Spinal cord (tissue), 9 donors: ENCODE measurements at regions not wholly inside any gene's neighbourhood (a gene's known extent, or its start where the extent isn't known, plus 50 kb on each side); places are given as distances from the start of the nearest gene placed in this dataset.

Experiments
- DNase-seq, 6 donors: peaks; one replicate each; pipeline versions ENCODE4 v3.0.0 to v3.0.0-alpha.2; 2013 to 2015; ENCODE audit warnings: low spot score in 6 of 6, low read depth in 4 of 6
- H3K27ac ChIP-seq: one replicate; pipeline ENCODE4 v1.5.1; 2013; ENCODE audit warnings: low read depth, low read length, control low read depth
- H3K27me3 ChIP-seq: one replicate; pipeline ENCODE4 v1.6.1; 2013; ENCODE audit warnings: low read length; ENCODE audit not compliant: control insufficient read depth, insufficient read depth
- H3K36me3 ChIP-seq: one replicate; pipeline ENCODE4 v1.6.1; 2013; ENCODE audit warnings: low read length; ENCODE audit not compliant: control insufficient read depth, insufficient read depth
- H3K4me1 ChIP-seq: one replicate; pipeline ENCODE4 v1.6.1; 2013; ENCODE audit warnings: low read length; ENCODE audit not compliant: control insufficient read depth, insufficient read depth
- H3K4me3 ChIP-seq: one replicate; pipeline ENCODE4 v1.5.1; 2013; ENCODE audit warnings: low read depth, low read length, control low read depth
- H3K9me3 ChIP-seq: one replicate; pipeline ENCODE4 v1.6.1; 2013; ENCODE audit warnings: low read length; ENCODE audit not compliant: control insufficient read depth, insufficient read depth
- WGBS: methylation state at CpG from one replicate; pipeline ENCODE4 v1.1.5; 2013; ENCODE audit warnings: missing lambda C conversion rate; ENCODE audit not compliant: insufficient coverage; 5-methylcytosine and 5-hydroxymethylcytosine counted together
- donor health status: healthy.

DNA sequence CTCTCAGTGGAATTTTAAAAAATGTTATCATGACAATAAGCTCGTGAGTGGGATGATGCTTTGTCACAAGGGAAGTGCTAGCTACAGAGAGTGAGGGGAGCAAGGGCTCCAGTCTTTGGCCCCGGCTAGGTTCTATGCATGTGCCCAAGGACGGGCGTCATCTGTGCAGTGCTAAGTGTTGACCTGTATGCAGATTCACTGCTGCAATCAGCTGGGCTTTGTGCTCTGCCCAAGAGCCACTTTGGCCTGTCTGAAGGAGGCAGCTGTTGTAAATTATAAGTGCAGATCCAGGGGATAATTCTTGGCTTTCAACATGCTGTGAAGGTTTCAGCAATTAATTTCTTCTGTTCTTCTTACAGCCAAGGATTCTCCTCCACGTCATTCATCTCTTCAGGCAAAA is 268.6 kb downstream of the PSAT1 start:
- Histone ChIP-seq H3K4me3 (no peak overlapping the region), H3K4me1 (no peaks in the 10 kb centered on the region), H3K27ac (no peak overlapping the region), H3K27me3 (no peaks in the 10 kb centered on the region), H3K9me3 (no peaks in the 10 kb centered on the region), H3K36me3 (no peaks in the 10 kb centered on the region)
- 89% methylated on average over 3 of the region's 5 CpGs for WGBS
- no peak for DNase-seq

DNA sequence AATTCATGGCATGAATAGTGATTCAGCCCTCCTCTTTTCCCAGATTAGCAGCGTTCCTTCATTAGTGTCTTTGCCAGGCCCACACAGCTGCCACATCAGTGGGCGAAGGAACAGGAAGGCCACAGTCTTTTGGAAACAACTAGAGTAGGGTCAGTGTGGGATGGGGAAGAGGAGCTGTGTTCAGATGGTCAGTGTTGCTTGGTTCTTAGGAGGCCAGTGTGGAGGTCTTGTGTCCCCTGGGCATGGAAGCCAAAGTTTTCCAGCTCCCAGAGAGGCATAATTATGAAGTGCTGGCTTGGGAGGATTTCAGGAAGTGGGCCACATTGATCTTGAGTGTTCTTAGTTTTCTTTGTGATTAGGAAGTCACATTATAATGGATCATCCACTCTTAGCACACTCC is 269.6 kb downstream of the PSAT1 start:
- WGBS = 67% methylated on average over 1 of the region's 2 CpGs

DNA sequence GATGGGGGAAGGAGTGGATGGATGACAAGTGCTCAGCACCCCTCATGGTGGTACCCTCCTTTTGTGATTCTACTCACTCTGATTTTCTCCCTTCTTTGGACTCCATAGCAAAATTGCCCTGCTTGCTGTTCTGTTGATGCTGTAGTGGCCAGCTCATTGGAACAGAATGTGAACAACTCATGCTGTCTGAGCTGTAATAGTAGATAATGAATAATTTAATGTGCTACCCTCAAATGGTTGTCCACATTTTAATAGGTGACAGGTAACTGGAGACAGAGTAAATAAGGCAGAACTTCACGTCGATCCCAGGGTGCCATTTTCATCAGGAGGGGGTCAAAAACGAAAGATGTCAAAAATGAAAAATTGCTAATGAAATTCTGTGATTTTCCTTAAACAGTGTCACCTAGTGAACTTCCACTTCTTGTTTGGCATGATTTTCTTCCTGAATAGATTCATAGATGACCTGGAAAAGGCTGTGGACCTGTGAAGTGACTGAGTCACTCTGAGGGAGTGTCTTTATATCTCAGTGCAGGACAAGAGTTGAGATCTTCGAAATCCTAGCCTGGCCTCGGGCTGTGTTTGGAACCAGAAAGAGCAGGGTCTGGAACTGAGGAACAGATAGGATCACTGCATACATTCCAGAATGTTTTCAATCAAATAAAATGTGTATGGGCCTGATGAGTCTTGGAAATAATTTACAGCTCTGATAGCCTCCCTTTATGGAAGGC is 270.2 kb downstream of the PSAT1 start:
- Histone ChIP-seq H3K27me3 (no peaks in the 10 kb centered on the region), H3K4me1 (no peaks in the 10 kb centered on the region), H3K4me3 (no peak overlapping the region), H3K36me3 (no peaks in the 10 kb centered on the region), H3K9me3 (no peaks in the 10 kb centered on the region), H3K27ac (no peak overlapping the region)
- no peak for DNase-seq
- WGBS = 96% methylated on average over 5 of the region's 5 CpGs

More for the DNA sequence above, 269.6 kb downstream of the PSAT1 start:
- H3K27me3 ChIP-seq = no peaks in the 10 kb centered on the region
- no peak overlapping the region for H3K27ac ChIP-seq
- no peaks in the 10 kb centered on the region for H3K4me1 ChIP-seq
- H3K36me3 ChIP-seq = no peaks in the 10 kb centered on the region
- no peak for DNase-seq
- H3K4me3 ChIP-seq = no peak overlapping the region
- H3K9me3 ChIP-seq = no peaks in the 10 kb centered on the region

DNA sequence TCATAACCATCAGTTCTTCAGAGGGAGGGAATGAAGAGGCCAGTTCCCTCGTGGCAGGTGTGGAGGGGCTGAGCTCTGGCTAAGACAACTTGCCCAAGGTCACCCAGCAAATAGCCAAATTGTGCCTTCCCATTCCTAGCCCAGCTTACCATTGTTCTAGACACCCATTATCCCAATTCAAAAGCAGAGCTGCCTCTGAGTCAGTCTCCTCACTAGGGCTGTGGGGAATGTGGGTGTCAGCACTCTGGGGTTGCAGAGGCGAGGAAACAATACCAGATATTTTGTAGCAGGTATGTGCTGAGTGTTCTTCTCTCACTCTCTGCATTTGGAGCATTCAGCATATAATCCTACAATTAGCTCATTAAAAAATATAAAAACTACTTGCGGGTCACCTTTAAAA is 270.8 kb downstream of the PSAT1 start:
- no peak overlapping the region for H3K27ac ChIP-seq
- H3K36me3 ChIP-seq = no peaks in the 10 kb centered on the region
- no peaks in the 10 kb centered on the region for H3K27me3 ChIP-seq
- no CpG with 5 or more reads among the region's 3 CpGs for WGBS
- H3K4me3 ChIP-seq = no peak overlapping the region
- DNase-seq = no peak
- no peaks in the 10 kb centered on the region for H3K4me1 ChIP-seq
- no peaks in the 10 kb centered on the region for H3K9me3 ChIP-seq

DNA sequence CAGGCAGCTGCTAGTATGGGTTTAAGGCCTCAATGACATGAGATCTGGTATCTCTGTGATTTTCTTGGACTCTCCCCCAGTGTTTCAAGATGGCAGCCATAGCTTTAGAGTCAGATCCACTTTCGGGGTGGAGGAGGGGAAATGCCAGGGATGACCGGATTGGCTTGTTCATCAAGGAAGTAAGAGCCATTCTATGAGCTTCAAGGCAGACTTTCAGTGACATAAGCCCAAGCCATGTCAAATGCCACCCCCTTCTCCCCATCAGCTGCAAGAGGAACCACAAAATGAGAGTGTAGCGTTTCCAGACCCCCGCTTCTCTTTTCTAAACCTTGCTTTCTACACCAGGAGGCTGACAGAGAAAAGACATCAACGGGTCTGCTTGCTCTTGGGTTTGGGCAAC is 271.8 kb downstream of the PSAT1 start:
- WGBS = no CpG with 5 or more reads among the region's 5 CpGs
- Histone ChIP-seq H3K4me3 (no peak overlapping the region), H3K36me3 (no peaks in the 10 kb centered on the region), H3K4me1 (no peaks in the 10 kb centered on the region), H3K27ac (no peak overlapping the region), H3K27me3 (no peaks in the 10 kb centered on the region), H3K9me3 (no peaks in the 10 kb centered on the region)
- no peak for DNase-seq

DNA sequence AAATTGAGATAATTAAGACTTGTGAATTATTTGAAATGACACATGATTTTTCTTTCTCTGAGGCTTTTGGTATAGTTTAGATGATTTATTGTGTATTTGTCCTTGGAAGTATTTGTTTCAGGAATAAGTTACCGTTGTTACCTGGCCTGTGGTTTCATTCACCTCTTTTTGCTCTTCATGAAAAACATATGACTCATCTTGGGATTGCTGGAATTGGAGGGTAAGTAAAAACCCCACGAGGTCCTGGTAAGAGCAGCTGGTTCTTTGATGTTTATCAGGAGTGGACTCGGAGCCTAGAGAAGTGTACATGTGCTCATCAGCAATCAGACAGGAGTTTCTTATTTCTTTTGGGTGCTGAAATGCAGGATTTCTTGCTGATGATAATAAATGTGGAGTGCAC is 275.3 kb downstream of the PSAT1 start:
- no peaks in the 10 kb centered on the region for H3K9me3 ChIP-seq
- no peak overlapping the region for H3K27ac ChIP-seq
- H3K4me3 ChIP-seq = no peak overlapping the region
- H3K4me1 ChIP-seq = no peaks in the 10 kb centered on the region
- no peak for DNase-seq
- H3K27me3 ChIP-seq = no peaks in the 10 kb centered on the region
- 94% methylated on average over 2 of the region's 3 CpGs for WGBS
- H3K36me3 ChIP-seq = no peaks in the 10 kb centered on the region

DNA sequence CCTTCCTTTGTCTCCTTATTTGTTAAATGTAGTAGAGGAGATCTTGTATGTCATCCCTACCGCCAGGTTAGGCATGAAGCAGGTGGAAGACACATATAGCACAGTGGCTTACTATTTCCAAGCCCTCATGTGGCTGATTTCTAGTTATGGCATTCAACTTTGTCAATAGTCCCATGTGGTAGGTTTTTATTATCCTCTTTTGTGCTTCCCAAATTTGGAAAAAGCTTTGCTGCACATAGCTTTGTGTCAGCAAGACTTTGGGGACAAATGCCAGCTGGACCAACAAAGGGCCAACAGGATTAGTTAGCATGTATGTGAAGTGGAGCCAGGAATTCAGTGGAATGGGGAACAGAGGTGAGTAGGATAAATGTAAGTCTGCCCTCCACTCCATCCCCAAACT is 276.3 kb downstream of the PSAT1 start:
- peak in 3 of 6 donors; percentile 9 to 68 (median 17) for DNase-seq
- Histone ChIP-seq H3K36me3 (no peaks in the 10 kb centered on the region), H3K4me1 (no peaks in the 10 kb centered on the region), H3K9me3 (no peaks in the 10 kb centered on the region), H3K27ac (no peak overlapping the region), H3K27me3 (no peaks in the 10 kb centered on the region), H3K4me3 (no peak overlapping the region)
- no CpG with 5 or more reads among the region's 1 CpG for WGBS

DNA sequence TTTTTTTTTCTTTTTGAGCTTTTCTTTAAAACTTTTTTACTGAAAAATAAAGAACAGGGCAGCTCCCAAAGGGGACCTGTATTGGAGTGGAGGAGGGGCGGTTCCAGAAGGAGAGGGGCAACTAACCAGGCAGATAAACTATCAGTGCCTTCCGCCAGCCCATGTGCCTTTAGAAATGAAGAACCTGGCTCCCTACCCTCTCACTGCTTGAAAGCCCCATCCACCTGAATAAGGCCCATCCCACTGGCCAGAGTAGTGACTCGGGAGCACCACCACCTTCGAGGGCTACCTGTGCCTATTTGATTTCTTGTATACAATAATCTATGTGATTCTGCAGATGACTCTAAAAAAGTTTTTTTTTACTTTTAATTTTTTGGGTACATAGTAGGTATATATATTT is 276.7 kb downstream of the PSAT1 start:
- Histone ChIP-seq H3K27me3 (no peaks in the 10 kb centered on the region), H3K4me3 (no peak overlapping the region), H3K36me3 (no peaks in the 10 kb centered on the region), H3K4me1 (no peaks in the 10 kb centered on the region), H3K9me3 (no peaks in the 10 kb centered on the region), H3K27ac (no peak overlapping the region)
- 80% methylated on average over 1 of the region's 4 CpGs for WGBS
- no peak for DNase-seq

DNA sequence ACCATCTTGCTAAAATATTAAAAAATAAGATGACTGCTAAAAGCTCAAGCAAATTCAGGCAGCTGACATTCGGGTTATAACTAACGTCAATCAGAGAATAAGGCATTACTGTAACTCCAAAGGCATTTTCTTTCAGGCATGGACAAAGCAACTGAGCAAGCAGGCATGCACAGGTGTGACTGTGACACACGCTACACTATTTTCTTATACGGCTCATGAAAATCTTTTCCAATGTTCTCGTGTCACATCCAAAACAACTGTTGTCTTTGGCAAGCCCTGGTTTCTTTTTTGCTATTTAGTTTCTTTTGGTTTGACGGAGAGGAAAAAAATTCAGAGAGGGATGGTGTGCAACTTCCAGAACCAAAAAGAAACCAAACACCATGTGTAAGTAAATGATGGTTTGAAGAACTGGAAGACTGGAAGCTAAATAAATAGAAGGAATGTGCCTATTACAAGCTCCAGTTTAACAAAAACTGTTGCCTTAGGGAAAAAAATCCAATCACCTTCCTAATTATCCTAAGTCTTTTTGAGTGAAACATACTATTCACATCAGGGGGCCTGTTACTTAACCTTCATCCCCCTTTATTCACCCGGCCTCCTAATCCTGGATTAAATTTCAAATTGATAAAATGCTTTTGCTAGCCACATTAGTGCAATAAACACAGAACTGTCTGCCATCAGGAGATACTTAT is 277.6 kb downstream of the PSAT1 start:
- WGBS = 71% methylated on average over 2 of the region's 7 CpGs

DNA sequence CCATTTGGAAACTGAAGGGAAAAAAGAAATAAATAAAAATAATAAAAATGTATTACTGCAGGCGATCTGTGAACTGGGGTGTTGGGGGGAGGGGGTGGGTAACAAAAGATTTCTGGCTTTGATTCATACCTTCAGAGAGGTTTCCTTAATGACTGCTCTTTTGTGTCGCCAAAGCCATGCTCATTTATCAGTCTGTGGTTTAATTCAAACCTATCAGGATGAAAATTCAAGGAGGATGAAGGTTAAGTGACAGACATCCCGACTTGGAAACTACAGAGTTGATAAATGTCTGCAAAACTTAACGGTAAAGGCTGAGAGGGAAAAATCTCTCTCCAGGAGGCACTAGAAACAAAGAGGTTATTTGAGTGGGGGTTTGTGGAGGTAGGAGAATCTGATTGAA is 278.2 kb downstream of the PSAT1 start:
- H3K36me3 ChIP-seq = no peaks in the 10 kb centered on the region
- DNase-seq = peak in 1 of 6 donors; percentile 44
- no peaks in the 10 kb centered on the region for H3K27me3 ChIP-seq
- H3K27ac ChIP-seq = no peak overlapping the region
- WGBS = 33% methylated on average over 3 of the region's 4 CpGs
- no peaks in the 10 kb centered on the region for H3K4me1 ChIP-seq
- H3K4me3 ChIP-seq = no peak overlapping the region
- no peaks in the 10 kb centered on the region for H3K9me3 ChIP-seq

More for the DNA sequence above, 277.6 kb downstream of the PSAT1 start:
- Histone ChIP-seq H3K4me3 (no peak overlapping the region), H3K27me3 (no peaks in the 10 kb centered on the region), H3K9me3 (no peaks in the 10 kb centered on the region), H3K4me1 (no peaks in the 10 kb centered on the region), H3K36me3 (no peaks in the 10 kb centered on the region), H3K27ac (no peak overlapping the region)
- peak in 1 of 6 donors; percentile 25 for DNase-seq
